Spinal cord (tissue), 9 donors: ENCODE measurements at regions not wholly inside any gene's neighbourhood (a gene's known extent, or its start where the extent isn't known, plus 50 kb on each side); places are given as distances from the start of the nearest gene placed in this dataset.
"Not testable (repeated sequence)": the region's sequence is repeated elsewhere in the genome, so short reads cannot be mapped to it uniquely, and the experiment has no call there.

Experiments used
- DNase-seq, 6 donors: peaks; one replicate each; pipeline versions ENCODE4 v3.0.0 to v3.0.0-alpha.2; 2013 to 2015; ENCODE audit warnings: low spot score in 6 of 6, low read depth in 4 of 6
- H3K27ac ChIP-seq: one replicate; pipeline ENCODE4 v1.5.1; 2013; ENCODE audit warnings: low read depth, low read length, control low read depth
- H3K27me3 ChIP-seq: one replicate; pipeline ENCODE4 v1.6.1; 2013; ENCODE audit warnings: low read length; ENCODE audit not compliant: control insufficient read depth, insufficient read depth
- H3K36me3 ChIP-seq: one replicate; pipeline ENCODE4 v1.6.1; 2013; ENCODE audit warnings: low read length; ENCODE audit not compliant: control insufficient read depth, insufficient read depth
- H3K4me1 ChIP-seq: one replicate; pipeline ENCODE4 v1.6.1; 2013; ENCODE audit warnings: low read length; ENCODE audit not compliant: control insufficient read depth, insufficient read depth
- H3K4me3 ChIP-seq: one replicate; pipeline ENCODE4 v1.5.1; 2013; ENCODE audit warnings: low read depth, low read length, control low read depth
- H3K9me3 ChIP-seq: one replicate; pipeline ENCODE4 v1.6.1; 2013; ENCODE audit warnings: low read length; ENCODE audit not compliant: control insufficient read depth, insufficient read depth
- WGBS: methylation state at CpG from one replicate; pipeline ENCODE4 v1.1.5; 2013; ENCODE audit warnings: missing lambda C conversion rate; ENCODE audit not compliant: insufficient coverage; 5-methylcytosine and 5-hydroxymethylcytosine counted together
- donor health status: healthy.

- H3K4me1 ChIP-seq, result no peaks in the 10 kb centered on the region
- DNase-seq, result no peak
- H3K27me3 ChIP-seq, result no peaks in the 10 kb centered on the region
- no peak overlapping the region for H3K4me3 ChIP-seq
- WGBS, result no CpG with 5 or more reads among the region's 2 CpGs
- H3K9me3 ChIP-seq, result no peaks in the 10 kb centered on the region
- H3K27ac ChIP-seq, result no peak overlapping the region
- no peaks in the 10 kb centered on the region for H3K36me3 ChIP-seq
Observed at GRCh38 chr2:58350484-58350883, 109.4 kb upstream of the FANCL start.

DNA sequence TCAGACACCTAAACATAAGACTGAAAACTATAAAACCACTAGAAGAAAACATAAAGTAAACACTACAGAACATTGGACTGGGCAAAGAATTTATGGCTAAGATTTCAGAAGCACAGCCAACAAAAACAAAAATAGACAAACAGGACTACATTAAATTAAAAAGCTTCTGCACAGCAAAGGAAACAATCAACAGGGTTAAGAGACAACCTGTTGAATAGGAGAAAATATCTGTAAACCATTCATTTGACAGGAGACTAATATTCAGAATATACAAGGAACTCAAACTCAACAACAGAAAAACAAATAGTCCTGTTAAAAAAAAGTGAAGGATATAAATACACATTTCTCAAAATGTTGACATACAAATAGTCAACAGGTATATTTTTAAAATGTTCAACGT lies 106.7 kb upstream of the FANCL start:
- Histone ChIP-seq H3K27me3 (no peaks in the 10 kb centered on the region), H3K4me1 (no peaks in the 10 kb centered on the region), H3K4me3 (no peak overlapping the region), H3K9me3 (no peaks in the 10 kb centered on the region), H3K36me3 (no peaks in the 10 kb centered on the region), H3K27ac (no peak overlapping the region)
- DNase-seq, result no peak
- WGBS, result no CpG with 5 or more reads among the region's 1 CpG

GRCh38 chr2:58341047-58341446 lies 99.9 kb upstream of the FANCL start:
- no peak overlapping the region for H3K27ac ChIP-seq
- 92% methylated on average over 2 of the region's 2 CpGs for WGBS
- no peaks in the 10 kb centered on the region for H3K4me1 ChIP-seq
- H3K27me3 ChIP-seq, result no peaks in the 10 kb centered on the region
- H3K4me3 ChIP-seq, result no peak overlapping the region
- DNase-seq, result no peak
- H3K36me3 ChIP-seq, result no peaks in the 10 kb centered on the region
- H3K9me3 ChIP-seq, result peaks cover 3% of the 10 kb centered on the region

DNA sequence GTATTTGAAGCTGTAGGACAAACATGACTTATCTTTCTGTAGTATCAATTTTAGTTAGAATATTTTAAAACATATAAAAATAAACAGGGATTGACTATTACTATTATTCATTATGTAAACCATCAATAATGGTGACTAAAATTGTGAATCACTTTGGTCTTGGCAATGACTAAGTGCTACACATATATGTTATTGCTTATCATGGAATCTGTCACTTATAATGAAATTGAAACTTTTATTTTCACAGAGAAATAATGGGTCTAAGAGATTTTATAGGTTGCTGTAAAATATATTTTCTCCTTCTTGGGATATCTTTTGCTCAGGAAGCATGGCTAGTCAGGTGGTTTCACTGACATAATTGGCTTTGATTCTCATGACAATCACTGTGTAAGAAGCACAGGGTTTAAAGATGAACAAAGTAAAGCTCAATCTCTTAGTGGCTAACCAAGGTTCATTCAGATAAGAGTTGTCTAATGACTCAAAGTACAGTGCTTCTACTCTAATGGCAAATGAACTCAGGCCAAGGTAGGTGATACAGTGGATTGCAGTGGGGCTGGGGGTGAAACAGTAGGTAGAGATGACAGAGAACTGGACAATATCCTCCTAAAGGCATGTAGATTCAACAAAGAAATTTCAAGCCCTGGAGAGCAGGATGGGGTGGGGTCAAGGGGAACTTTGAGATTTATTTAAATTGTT lies 98.6 kb upstream of the FANCL start:
- DNase-seq, result no peak
- Histone ChIP-seq H3K9me3 (peaks cover 3% of the 10 kb centered on the region), H3K27ac (no peak overlapping the region), H3K4me3 (no peak overlapping the region), H3K4me1 (no peaks in the 10 kb centered on the region), H3K36me3 (no peaks in the 10 kb centered on the region), H3K27me3 (no peaks in the 10 kb centered on the region)

DNA sequence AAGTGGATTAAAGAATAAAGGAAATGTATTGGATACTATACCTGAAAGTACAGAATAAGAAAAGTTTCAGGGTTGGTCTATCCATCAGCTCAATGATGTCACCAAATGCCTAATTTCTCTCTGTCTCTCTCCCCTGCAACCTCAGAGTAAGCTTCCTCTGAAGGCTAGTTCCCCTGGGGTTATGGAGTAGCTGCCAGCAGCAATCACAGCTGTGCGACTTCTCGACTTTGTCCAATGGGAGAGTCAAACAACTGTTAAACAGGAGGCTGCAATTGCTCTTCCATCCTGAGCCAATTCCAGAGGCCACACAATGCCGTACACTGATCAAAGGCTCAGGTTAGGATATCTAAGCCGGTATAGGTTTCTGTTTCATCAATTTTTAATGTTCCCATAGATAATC lies 95.3 kb upstream of the FANCL start:
- Histone ChIP-seq H3K36me3 (no peaks in the 10 kb centered on the region), H3K27ac (no peak overlapping the region), H3K4me1 (no peaks in the 10 kb centered on the region), H3K4me3 (no peak overlapping the region), H3K9me3 (peaks cover under 1% of the 10 kb centered on the region), H3K27me3 (no peaks in the 10 kb centered on the region)
- peak in 1 of 6 donors; percentile 38 for DNase-seq
- 70% methylated on average over 2 of the region's 4 CpGs for WGBS

GRCh38 chr2:58334414-58334813 lies 93.3 kb upstream of the FANCL start:
- DNase-seq, result no peak
- WGBS, result no CpG with 5 or more reads among the region's 5 CpGs
- Histone ChIP-seq H3K9me3 (no peaks in the 10 kb centered on the region), H3K27ac (no peak overlapping the region), H3K36me3 (no peaks in the 10 kb centered on the region), H3K27me3 (no peaks in the 10 kb centered on the region), H3K4me3 (no peak overlapping the region), H3K4me1 (no peaks in the 10 kb centered on the region)

DNA sequence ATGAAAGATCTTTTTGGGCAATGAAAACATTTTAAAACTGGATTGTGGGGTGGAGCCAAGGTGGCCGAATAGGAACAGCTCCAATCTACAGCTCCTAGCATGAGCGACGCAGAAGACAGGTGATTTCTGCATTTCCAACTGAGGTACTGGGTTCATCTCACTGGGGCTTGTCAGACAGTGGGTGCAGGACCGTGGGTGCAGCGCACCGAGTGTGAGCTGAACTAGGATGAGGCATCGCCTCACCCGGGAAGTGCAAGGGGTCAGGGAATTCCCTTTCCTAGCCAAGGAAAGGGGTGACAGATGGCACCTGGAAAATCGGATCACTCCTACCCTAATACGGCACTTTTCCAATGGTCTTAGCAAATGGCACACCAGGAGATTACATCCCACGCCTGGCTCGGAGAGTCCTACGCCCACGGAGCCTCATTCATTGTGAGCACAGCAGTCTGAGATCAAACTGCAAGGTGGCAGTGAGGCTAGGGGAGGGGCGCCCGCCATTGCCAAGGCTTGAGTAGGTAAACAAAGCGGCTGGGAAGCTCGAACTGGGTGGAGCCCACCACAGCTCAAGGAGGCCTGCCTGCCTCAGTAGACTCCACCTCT lies 84.3 kb upstream of the FANCL start:
- H3K9me3 ChIP-seq, DNase-seq, H3K4me1 ChIP-seq, H3K36me3 ChIP-seq, H3K4me3 ChIP-seq, H3K27ac ChIP-seq, H3K27me3 ChIP-seq: not testable (repeated sequence)
- WGBS, result 94% methylated on average over 17 of the region's 18 CpGs

GRCh38 chr2:58319481-58319880 lies 78.4 kb upstream of the FANCL start:
- H3K27ac ChIP-seq, result no peak overlapping the region
- H3K4me3 ChIP-seq, result no peak overlapping the region
- no peaks in the 10 kb centered on the region for H3K36me3 ChIP-seq
- no peaks in the 10 kb centered on the region for H3K27me3 ChIP-seq
- 94% methylated on average over 3 of the region's 4 CpGs for WGBS
- no peaks in the 10 kb centered on the region for H3K4me1 ChIP-seq
- no peaks in the 10 kb centered on the region for H3K9me3 ChIP-seq
- no peak for DNase-seq

DNA sequence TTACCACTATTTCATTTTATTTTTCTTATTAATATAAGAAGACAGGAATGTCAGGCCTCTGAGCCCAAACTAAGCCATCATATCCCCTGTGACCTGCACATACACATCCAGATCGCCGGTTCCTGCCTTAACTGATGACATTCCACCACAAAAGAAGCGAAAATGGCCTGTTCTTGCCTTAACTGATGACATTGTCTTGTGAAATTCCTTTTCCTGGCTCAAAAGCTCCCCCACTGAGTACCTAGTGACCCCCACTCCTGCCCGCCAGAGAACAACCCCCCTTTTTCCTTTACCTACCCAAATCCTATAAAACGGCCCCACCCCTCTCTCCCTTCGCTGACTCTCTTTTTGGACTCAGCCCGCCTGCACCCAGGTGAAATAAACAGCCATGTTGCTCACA lies 77.8 kb upstream of the FANCL start:
- H3K27ac ChIP-seq, H3K4me1 ChIP-seq, H3K36me3 ChIP-seq, DNase-seq, H3K4me3 ChIP-seq, H3K9me3 ChIP-seq, H3K27me3 ChIP-seq: not testable (repeated sequence)
- 66% methylated on average over 3 of the region's 7 CpGs for WGBS

DNA sequence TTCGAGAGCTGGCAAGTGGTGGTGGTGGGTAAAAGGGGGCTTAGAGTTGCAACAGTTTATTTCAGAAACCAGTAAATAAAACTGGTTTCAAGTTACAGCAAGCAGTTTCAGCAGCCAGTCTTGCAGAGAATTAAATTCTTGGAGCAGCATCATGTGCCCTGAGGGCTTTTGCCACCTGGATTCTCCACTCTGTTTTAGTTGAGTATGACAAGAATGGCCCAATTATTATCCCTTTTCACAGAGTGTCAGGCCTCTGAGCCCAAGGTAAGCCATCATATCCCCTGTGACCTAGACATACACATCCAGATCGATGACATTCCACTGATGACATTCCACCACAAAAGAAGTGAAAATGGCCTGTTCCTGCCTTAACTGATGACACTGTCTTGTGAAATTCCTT lies 72.8 kb upstream of the FANCL start:
- no peak overlapping the region for H3K27ac ChIP-seq
- H3K4me1 ChIP-seq, result no peaks in the 10 kb centered on the region
- H3K9me3 ChIP-seq, result no peaks in the 10 kb centered on the region
- H3K36me3 ChIP-seq, result no peaks in the 10 kb centered on the region
- no peak for DNase-seq
- no peaks in the 10 kb centered on the region for H3K27me3 ChIP-seq
- 88% methylated on average over 2 of the region's 2 CpGs for WGBS
- H3K4me3 ChIP-seq, result no peak overlapping the region
